LNCaP clone FGC (cell line): ENCODE measurements at regions not wholly inside any gene's neighbourhood (a gene's known extent, or its start where the extent isn't known, plus 50 kb on each side); places are given as distances from the start of the nearest gene placed in this dataset.

Source experiments
- DNase-seq: peaks from one replicate; pipeline ENCODE4 v3.0.0-alpha.2; 2011; ENCODE audit warnings: low read depth
- H3K4me3 ChIP-seq: 2 replicates; pipeline ENCODE4 v1.5.1; 2011; ENCODE audit warnings: mild to moderate bottlenecking, low read depth, low read length, control low read depth
- CTCF ChIP-seq: IDR thresholded peaks from 2 replicates; pipeline ENCODE4 v1.5.1; 2012; ENCODE audit warnings: mild to moderate bottlenecking; ENCODE audit not compliant: control insufficient read depth, insufficient read depth; ENCODE audit errors: extremely low read depth

DNA sequence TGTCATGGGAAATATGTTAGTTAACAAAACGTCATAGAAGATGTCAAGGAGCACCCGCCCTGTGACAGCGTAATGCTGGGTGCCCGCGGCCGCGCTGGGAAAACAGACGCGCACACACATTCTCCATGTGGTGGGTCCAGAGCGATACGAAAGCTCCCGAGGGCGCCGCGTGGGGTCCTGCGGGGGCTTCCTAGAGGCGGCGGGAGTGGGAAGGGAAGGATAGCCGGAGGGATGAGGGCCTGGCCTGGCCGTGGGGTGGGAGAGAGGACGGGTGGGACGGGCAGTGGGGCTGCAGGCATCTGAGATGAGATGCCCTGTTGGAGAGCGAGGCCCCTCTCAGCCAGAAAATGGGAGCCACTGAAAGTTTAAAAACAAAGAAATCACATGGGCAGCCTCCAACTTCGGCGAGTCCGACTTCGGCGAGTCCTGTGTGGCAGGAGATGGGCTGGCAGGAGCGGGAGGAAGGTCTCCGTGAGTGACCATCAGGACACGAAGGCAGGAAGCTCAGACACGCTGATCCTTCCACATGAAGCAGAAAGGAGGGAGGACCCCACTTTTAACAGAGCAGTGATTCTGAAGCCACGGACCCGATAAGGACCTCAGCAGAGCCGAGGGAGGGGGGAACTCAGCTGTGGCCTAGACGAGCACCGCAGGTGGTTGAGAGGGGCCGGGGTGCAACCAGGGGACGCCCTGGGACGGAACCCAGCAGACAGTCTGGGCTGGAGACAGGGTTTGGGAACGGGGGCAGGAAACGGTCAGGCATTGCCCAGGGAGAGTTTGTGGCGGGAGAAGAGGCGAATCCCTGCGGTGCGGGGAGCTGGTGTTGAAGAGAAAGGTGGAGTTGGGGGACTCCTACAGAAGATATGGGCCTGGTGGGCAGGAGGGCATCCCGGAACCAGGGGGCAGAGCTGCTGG is 114.1 kb upstream of the FRMD1 start:
- no peak overlapping the region for H3K4me3 ChIP-seq
- no peak for TF ChIP-seq CTCF
- DNase-seq, result no peak

- no peak for DNase-seq
- no peak for TF ChIP-seq CTCF
- no peak overlapping the region for H3K4me3 ChIP-seq
These were observed 113.3 kb upstream of the FRMD1 start for GRCh38 chr6:168192195-168192900.

DNA sequence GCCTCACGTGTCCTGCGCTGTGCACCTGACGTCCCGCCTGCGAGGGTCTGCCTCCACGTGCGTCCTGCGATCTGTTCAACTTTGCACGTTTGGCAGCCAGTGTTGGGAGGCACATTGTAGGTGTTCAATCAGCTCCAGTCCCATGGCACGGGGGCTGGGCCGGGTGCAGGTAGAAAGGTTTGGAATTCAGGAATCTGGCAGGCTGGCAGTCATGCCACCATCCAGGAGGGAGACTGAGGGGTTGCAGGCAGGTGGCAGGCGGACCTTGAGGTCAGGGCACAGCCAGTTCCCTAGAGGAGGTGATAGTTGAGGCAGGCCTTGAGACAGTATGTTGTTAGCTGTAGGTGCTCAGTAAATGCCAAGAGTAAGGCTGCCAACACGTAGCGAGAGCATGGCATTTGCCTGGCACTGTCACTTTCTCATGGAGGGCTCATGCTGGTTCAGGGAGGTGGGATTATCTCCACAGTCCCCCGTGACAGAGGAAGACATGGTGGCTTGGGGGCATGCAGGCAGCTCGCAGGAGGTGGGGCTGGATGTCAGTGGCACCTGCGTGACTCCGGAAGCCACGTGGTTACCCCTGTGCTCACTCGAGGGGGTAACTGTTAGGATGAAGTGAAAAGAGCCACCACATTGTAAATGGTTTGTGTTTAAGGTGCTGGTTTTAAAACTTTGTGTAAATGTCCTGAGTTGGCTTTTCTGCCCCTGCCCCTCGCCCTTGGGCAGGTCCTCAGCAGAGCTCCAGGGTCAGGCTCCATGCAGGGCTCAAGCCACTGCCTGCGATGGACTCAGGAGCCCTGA is 111.8 kb upstream of the FRMD1 start:
- H3K4me3 ChIP-seq, result no peak overlapping the region
- no peak for TF ChIP-seq CTCF

DNA sequence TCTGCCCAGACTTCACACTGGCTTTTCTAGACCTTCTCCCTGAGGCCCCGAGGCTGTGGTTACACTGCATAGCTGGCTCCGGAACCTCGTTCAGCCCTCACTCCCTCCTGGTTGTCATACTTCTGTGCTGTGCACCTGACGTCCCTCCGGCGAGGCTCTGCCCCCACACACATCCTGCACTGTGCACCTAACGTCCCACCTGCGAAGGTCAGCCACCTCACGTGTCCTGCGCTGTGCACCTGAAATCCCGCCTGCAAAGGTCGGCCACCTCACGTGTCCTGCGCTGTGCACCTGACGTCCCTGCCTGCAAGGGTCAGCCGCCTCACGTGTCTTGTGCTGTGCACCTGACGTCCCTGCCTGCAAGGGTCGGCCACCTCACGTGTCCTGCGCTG is 111.0 kb upstream of the FRMD1 start:
- no peak overlapping the region for H3K4me3 ChIP-seq
- DNase-seq, result no peak
- no peak for TF ChIP-seq CTCF

More for the DNA sequence above, 111.8 kb upstream of the FRMD1 start:
- no peak for DNase-seq

- TF ChIP-seq CTCF, result no peak
- DNase-seq, result no peak
- H3K4me3 ChIP-seq, result no peak overlapping the region
These were observed 110.4 kb upstream of the FRMD1 start for GRCh38 chr6:168189200-168190013.
